Prostate gland (tissue), 2 donors: ENCODE measurements at regions not wholly inside any gene's neighbourhood (a gene's known extent, or its start where the extent isn't known, plus 50 kb on each side); places are given as distances from the start of the nearest gene placed in this dataset.
"Not testable (repeated sequence)": the region's sequence is repeated elsewhere in the genome, so short reads cannot be mapped to it uniquely, and the experiment has no call there.

Experiments
- POLR2A ChIP-seq: fragments of 450-650 bp; IDR thresholded peaks from one replicate; pipeline ENCODE4 v1.6.1; 2016; ENCODE audit warnings: antibody characterized with exemption, mild to moderate bottlenecking
- TF ChIP-seq, protein P1 (sequence below), 4 experiments: fragments of 200-600 bp in 2 of 4; fragments of 450-650 bp in 2 of 4; sonication (generic) in 2 of 4; IDR thresholded peaks; 1 replicate in 3 of 4; 2 replicates in 1 of 4; pipeline ENCODE4 v1.5.1; 2016 to 2019; ENCODE audit warnings: antibody characterized with exemption in 4 of 4, mild to moderate bottlenecking in 2 of 4, moderate library complexity in 2 of 4

DNA sequence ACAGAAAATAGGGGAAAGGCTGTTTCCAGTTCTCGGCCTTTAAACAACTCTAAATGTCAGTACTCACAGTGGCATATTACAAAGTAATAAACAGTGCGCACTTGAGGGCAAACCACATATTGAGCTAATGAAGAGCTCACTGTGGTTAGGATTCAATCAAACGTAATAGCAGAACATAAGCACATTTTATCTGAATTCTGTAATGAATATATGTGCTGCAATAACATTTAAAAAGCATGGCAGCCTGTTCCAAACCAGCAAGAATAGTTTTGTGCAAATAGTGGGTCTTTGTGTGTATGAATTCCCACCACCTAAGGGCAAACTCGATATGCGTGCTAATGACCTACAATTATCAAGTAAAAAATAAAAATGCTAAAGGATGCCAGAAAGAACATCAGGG is 163.0 kb downstream of the TBC1D2B start:
- TF ChIP-seq, protein P1, sequence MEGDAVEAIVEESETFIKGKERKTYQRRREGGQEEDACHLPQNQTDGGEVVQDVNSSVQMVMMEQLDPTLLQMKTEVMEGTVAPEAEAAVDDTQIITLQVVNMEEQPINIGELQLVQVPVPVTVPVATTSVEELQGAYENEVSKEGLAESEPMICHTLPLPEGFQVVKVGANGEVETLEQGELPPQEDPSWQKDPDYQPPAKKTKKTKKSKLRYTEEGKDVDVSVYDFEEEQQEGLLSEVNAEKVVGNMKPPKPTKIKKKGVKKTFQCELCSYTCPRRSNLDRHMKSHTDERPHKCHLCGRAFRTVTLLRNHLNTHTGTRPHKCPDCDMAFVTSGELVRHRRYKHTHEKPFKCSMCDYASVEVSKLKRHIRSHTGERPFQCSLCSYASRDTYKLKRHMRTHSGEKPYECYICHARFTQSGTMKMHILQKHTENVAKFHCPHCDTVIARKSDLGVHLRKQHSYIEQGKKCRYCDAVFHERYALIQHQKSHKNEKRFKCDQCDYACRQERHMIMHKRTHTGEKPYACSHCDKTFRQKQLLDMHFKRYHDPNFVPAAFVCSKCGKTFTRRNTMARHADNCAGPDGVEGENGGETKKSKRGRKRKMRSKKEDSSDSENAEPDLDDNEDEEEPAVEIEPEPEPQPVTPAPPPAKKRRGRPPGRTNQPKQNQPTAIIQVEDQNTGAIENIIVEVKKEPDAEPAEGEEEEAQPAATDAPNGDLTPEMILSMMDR (IDR thresholded peaks at IDR 0.05), result not testable (repeated sequence)
- not testable (repeated sequence) for TF ChIP-seq POLR2A
